K562 (cell line): ENCODE measurements at regions not wholly inside any gene's neighbourhood (a gene's known extent, or its start where the extent isn't known, plus 50 kb on each side); places are given as distances from the start of the nearest gene placed in this dataset.

Experiments used
- ATAC-seq: fragments of 200-7000 bp; cut with Tn5 transposase; 3 replicates; pipeline ENCODE4 v1.9.1; 2020; ENCODE audit warnings: moderate library complexity
- BruUV-seq: library from RNA; stranded (reverse); fragments of 400-500 nt; replicated peaks from 2 replicates; lab custom pipeline; 2021; lab: Mats Ljungman, UMichigan
- CTCF ChIA-PET: fragments of 300-600 bp; formaldehyde crosslinking; extraction: SDS; loops from one replicate; lab custom pipeline; 2021; ENCODE audit warnings: low intra/inter-chr PET ratio; lab: Yijun Ruan, JAX
- POLR2A ChIA-PET: fragments of 300-600, 350-650 bp; sonication (Branson Sonifier 250); formaldehyde crosslinking; extraction: SDS; loops from one replicate; lab custom pipeline; 2021; ENCODE audit warnings: antibody characterized with exemption, inconsistent platforms; lab: Yijun Ruan, JAX
- DNase-seq, 4 experiments: peaks; one replicate each; pipeline versions ENCODE4 v3.0.0 to v3.0.0-alpha.2; 2011 to 2018; ENCODE audit warnings: low spot score in 3 of 4, mixed read lengths in 3 of 4; ENCODE audit errors: extremely low read depth in 1 of 4
- FAIRE-seq: peaks from 2 replicates; lab custom pipeline; 2011; peaks lifted over from hg19 to GRCh38; lab: Jason Lieb, UNC
- H2AFZ ChIP-seq: 2 replicates; pipeline ENCODE4 v1.6.0; 2011; ENCODE audit warnings: low read depth, low read length, control low read depth, inconsistent platforms
- H3K27ac ChIP-seq: fragments of 200-600 bp; 3 replicates; pipeline ENCODE4 v1.8.0; 2011; ENCODE audit warnings: low read depth, mild to moderate bottlenecking, control low read depth, inconsistent platforms, low read length, moderate library complexity, mixed read lengths; ENCODE audit errors: extremely low read depth
- H3K27me3 ChIP-seq, 2 experiments: fragments of 300-600 bp in 1 of 2; 2 replicates in 1 of 2; 3 replicates in 1 of 2; pipeline versions ENCODE4 v1.6.0 to v1.8.0; 2011; ENCODE audit warnings: inconsistent platforms in 2 of 2, low read length in 2 of 2, mild to moderate bottlenecking in 1 of 2, mixed read lengths in 1 of 2, moderate library complexity in 1 of 2; ENCODE audit not compliant: control insufficient read depth in 2 of 2, insufficient read depth in 2 of 2
- H3K36me3 ChIP-seq: fragments of 300-600 bp; 3 replicates; pipeline ENCODE4 v1.8.0; 2011; ENCODE audit warnings: mild to moderate bottlenecking, low read length, inconsistent platforms; ENCODE audit not compliant: control insufficient read depth, insufficient read depth
- H3K4me1 ChIP-seq, 2 experiments: fragments of 200-600 bp in 1 of 2; replicated peaks in 1 of 2; 2 replicates in 1 of 2; 3 replicates in 1 of 2; pipeline versions ENCODE4 v1.5.1 to v1.8.0; 2011; ENCODE audit warnings: inconsistent platforms in 2 of 2, low read length in 2 of 2, mild to moderate bottlenecking in 1 of 2, mixed read lengths in 1 of 2, moderate library complexity in 1 of 2; ENCODE audit not compliant: control insufficient read depth in 2 of 2, insufficient read depth in 2 of 2
- H3K4me2 ChIP-seq: 2 replicates; pipeline ENCODE4 v1.6.1; 2011; ENCODE audit warnings: low read length, control low read depth, inconsistent platforms, mixed read lengths; ENCODE audit not compliant: insufficient read depth
- H3K4me3 ChIP-seq: fragments of 200-600 bp; sonication (generic), shearing (Covaris generic); 2 replicates; pipeline ENCODE4 v1.5.1; 2016; ENCODE audit warnings: control low read depth, inconsistent platforms
- H3K79me2 ChIP-seq: fragments of 200-600 bp; 3 replicates; pipeline ENCODE4 v1.8.0; 2011; ENCODE audit warnings: low read length, inconsistent platforms; ENCODE audit not compliant: control insufficient read depth, insufficient read depth
- H3K9ac ChIP-seq, 2 experiments: 2 replicates each; pipeline versions ENCODE4 v1.6.0 to v1.6.1; 2011; ENCODE audit warnings: low read depth in 2 of 2, low read length in 2 of 2, control low read depth in 1 of 2, inconsistent platforms in 1 of 2, mild to moderate bottlenecking in 1 of 2, mixed read lengths in 1 of 2; ENCODE audit not compliant: insufficient read depth in 1 of 2
- H3K9me1 ChIP-seq: one replicate; pipeline ENCODE4 v1.6.0; 2011; ENCODE audit warnings: inconsistent platforms, mild to moderate bottlenecking, low read length, moderate library complexity; ENCODE audit not compliant: control insufficient read depth, insufficient read depth
- H3K9me3 ChIP-seq: replicated peaks from 2 replicates; pipeline ENCODE4 v1.5.1; 2011; ENCODE audit warnings: low read depth, low read length, inconsistent platforms; ENCODE audit not compliant: control insufficient read depth, insufficient read depth
- H4K20me1 ChIP-seq: replicated peaks from 2 replicates; pipeline ENCODE4 v1.6.1; 2011; ENCODE audit warnings: low read length, inconsistent platforms, mixed read lengths; ENCODE audit not compliant: control insufficient read depth, insufficient read depth
- BACH1 ChIP-seq: fragments of 200-800 bp; sonication (Bioruptor generic); IDR thresholded peaks from 2 replicates; pipeline ENCODE4 v1.6.1; 2016; ENCODE audit warnings: missing genetic modification characterization, missing compliant biosample characterization
- CEBPZ ChIP-seq: fragments of 150-350 bp; IDR thresholded peaks from 2 replicates; pipeline ENCODE4 v1.6.1; 2014; ENCODE audit warnings: low read depth, mild to moderate bottlenecking, low read length, borderline replicate concordance
- FUS ChIP-seq: fragments of 200-400 bp; formaldehyde crosslinking; optimal IDR thresholded peaks from 2 replicates; pipeline ENCODE3; 2017; ENCODE audit warnings: low read depth, low read length
- HNRNPH1 ChIP-seq: fragments of 200-400 bp; formaldehyde crosslinking; optimal IDR thresholded peaks from 2 replicates; pipeline ENCODE3; 2017; ENCODE audit warnings: low read depth, mild to moderate bottlenecking, low read length, moderate library complexity
- MEF2D ChIP-seq: conservative IDR thresholded peaks from 2 replicates; pipeline ENCODE4 v1.6.1; 2016; ENCODE audit warnings: low read depth, missing genetic modification characterization, missing compliant biosample characterization
- NFE2 ChIP-seq: IDR thresholded peaks from 2 replicates; pipeline ENCODE4 v1.6.1; 2014; ENCODE audit warnings: antibody characterized with exemption, low read depth
- NFXL1 ChIP-seq: fragments of 450-650 bp; formaldehyde crosslinking; IDR thresholded peaks from 2 replicates; pipeline ENCODE4 v1.4.0; 2021; ENCODE audit warnings: mild to moderate bottlenecking
- PCBP2 ChIP-seq: fragments of 200-400 bp; formaldehyde crosslinking; IDR thresholded peaks from 2 replicates; pipeline ENCODE4 v1.6.1; 2018; ENCODE audit warnings: low read length, low read depth, mild to moderate bottlenecking, moderate library complexity; ENCODE audit not compliant: poor library complexity, severe bottlenecking
- POLR2AphosphoS5 ChIP-seq: IDR thresholded peaks from 2 replicates; pipeline ENCODE4 v1.6.1; 2011; ENCODE audit warnings: mild to moderate bottlenecking, low read depth, low read length, moderate library complexity; ENCODE audit not compliant: control insufficient read depth, insufficient read depth
- SETDB1 ChIP-seq: IDR thresholded peaks from one replicate; pipeline ENCODE4 v1.6.1; 2012; ENCODE audit warnings: low read length, control low read depth, inconsistent platforms
- ZC3H4 ChIP-seq: sonication (generic); formaldehyde crosslinking; IDR thresholded peaks from 2 replicates; pipeline ENCODE4 v1.9.0; 2021; ENCODE audit warnings: missing genetic modification reagents, borderline replicate concordance
- ZNF395 ChIP-seq: fragments of 200-800 bp; sonication (Bioruptor generic); IDR thresholded peaks from 2 replicates; pipeline ENCODE4 v1.6.1; 2017; ENCODE audit warnings: missing genetic modification characterization, missing compliant biosample characterization
- WGBS: fragments of 100-300 bp; shearing (Covaris generic); methylation state at CpG from one replicate; pipeline ENCODE4 v1.1.6; 2016; ENCODE audit warnings: low coverage, mixed read lengths; ENCODE audit not compliant: insufficient coverage; ENCODE audit errors: missing lambda C conversion rate; 5-methylcytosine and 5-hydroxymethylcytosine counted together
- in situ Hi-C: fragments of 300-500 bp; cut with MboI; formaldehyde crosslinking; loops from 4 replicates; pipeline ENCODE4 v1.15.0; 2018; ENCODE audit warnings: inconsistent platforms, mixed read lengths
- intact Hi-C: fragments of 100-400 bp; cut with micrococcal nuclease; formaldehyde crosslinking; loops from 2 replicates; pipeline ENCODE4 v1.14.2; 2022

GRCh38 chr4:115609631-115610030 is 496.2 kb upstream of the NDST4 start:
- Histone ChIP-seq H3K4me1 (no peaks in the 10 kb centered on the region), H2AFZ (no peak overlapping the region), H3K27me3 (no peaks in the 10 kb centered on the region), H3K9me3 (no peaks in the 10 kb centered on the region; the same call in 1 of the 2 replicates), H3K4me3 (no peak overlapping the region), H3K79me2 (no peaks in the 10 kb centered on the region), H3K27ac (no peak overlapping the region), H3K9me1 (no peaks in the 10 kb centered on the region), H3K9ac (no peak overlapping the region), H3K4me2 (no peak overlapping the region), H4K20me1 (no peaks in the 10 kb centered on the region), H3K36me3 (no peaks in the 10 kb centered on the region)
- BruUV-seq = no TSS peak
- in situ Hi-C loops (no loop called here), intact Hi-C loops (no loop called here)
- no peak for FAIRE-seq
- DNase-seq = no peak
- CTCF ChIA-PET = no interaction called here
- no peak for ATAC-seq
- TF ChIP-seq PCBP2 = no peak
- no peak for TF ChIP-seq NFXL1
- no peak for TF ChIP-seq HNRNPH1
- TF ChIP-seq POLR2AphosphoS5 = no peak
- TF ChIP-seq CEBPZ = no peak
- no peak for TF ChIP-seq ZNF395 (CRISPR knock-in tag)
- no peak for TF ChIP-seq SETDB1
- TF ChIP-seq BACH1 (tag) = no peak
- TF ChIP-seq MEF2D (tag) = no peak
- TF ChIP-seq NFE2 = no peak
- TF ChIP-seq ZC3H4 = no peak
- TF ChIP-seq FUS = no peak
- POLR2A ChIA-PET = no interaction called here
- 7% methylated on average over 2 of the region's 2 CpGs for WGBS
